IMR-90 (cell line): ENCODE measurements at regions not wholly inside any gene's neighbourhood (a gene's known extent, or its start where the extent isn't known, plus 50 kb on each side); places are given as distances from the start of the nearest gene placed in this dataset.

ENCODE experiments used
- ATAC-seq: fragments of 200-7000 bp; cut with Tn5 transposase; 2 replicates; pipeline ENCODE4 v1.9.1; 2020; ENCODE audit warnings: low read depth, mild to moderate bottlenecking, moderate library complexity
- BruUV-seq: library from RNA; stranded (reverse); fragments of 400-500 nt; replicated peaks from 2 replicates; lab custom pipeline; 2021; lab: Mats Ljungman, UMichigan
- CTCF ChIA-PET: fragments of 300-600 bp; formaldehyde crosslinking; extraction: SDS; loops from one replicate; lab custom pipeline; 2021; ENCODE audit warnings: antibody characterized with exemption; lab: Yijun Ruan, JAX
- POLR2A ChIA-PET: fragments of 300-600 bp; sonication (Branson Sonifier 250); formaldehyde crosslinking; loops from one replicate; lab custom pipeline; 2022; ENCODE audit warnings: antibody characterized with exemption; ENCODE audit not compliant: unreplicated experiment; lab: Charles Lee
- DNase-seq: peaks from one replicate; pipeline ENCODE4 v3.0.0; 2013
- H2AFZ ChIP-seq: replicated peaks from 2 replicates; pipeline ENCODE3; 2013; ENCODE audit warnings: low read length, mild to moderate bottlenecking; ENCODE audit not compliant: poor library complexity
- H2AK5ac ChIP-seq: 2 replicates; pipeline ENCODE4 v1.6.1; 2013; ENCODE audit warnings: low read depth, low read length, inconsistent platforms
- H2AK9ac ChIP-seq: replicated peaks from 2 replicates; pipeline ENCODE3; 2013; ENCODE audit warnings: mild to moderate bottlenecking, low read depth, low read length, moderate library complexity; ENCODE audit not compliant: poor library complexity
- H2BK120ac ChIP-seq: 2 replicates; pipeline ENCODE4 v1.6.1; 2013; ENCODE audit warnings: low read depth, low read length, inconsistent platforms
- H2BK15ac ChIP-seq: 3 replicates; pipeline ENCODE4 v1.6.1; 2013; ENCODE audit warnings: low read depth, low read length, inconsistent platforms
- H2BK20ac ChIP-seq: 2 replicates; pipeline ENCODE4 v1.6.1; 2013; ENCODE audit warnings: low read depth, mild to moderate bottlenecking, inconsistent platforms, low read length, moderate library complexity
- H2BK5ac ChIP-seq: 2 replicates; pipeline ENCODE4 v1.6.1; 2013; ENCODE audit warnings: mild to moderate bottlenecking, low read depth, low read length, inconsistent platforms; ENCODE audit not compliant: poor library complexity, severe bottlenecking
- H3K14ac ChIP-seq: replicated peaks from 2 replicates; pipeline ENCODE4 v1.6.1; 2013; ENCODE audit warnings: low read depth, low read length, inconsistent platforms
- H3K18ac ChIP-seq: 2 replicates; pipeline ENCODE4 v1.6.1; 2013; ENCODE audit warnings: low read depth, low read length, control low read depth
- H3K23ac ChIP-seq: 2 replicates; pipeline ENCODE4 v1.6.1; 2013; ENCODE audit warnings: low read depth, low read length, inconsistent platforms
- H3K27ac ChIP-seq: 2 replicates; pipeline ENCODE4 v1.5.1; 2013; ENCODE audit warnings: mild to moderate bottlenecking, control low read depth, low read length; ENCODE audit not compliant: insufficient read depth
- H3K27me3 ChIP-seq: 2 replicates; pipeline ENCODE4 v1.6.1; 2013; ENCODE audit warnings: low read length; ENCODE audit not compliant: control insufficient read depth, insufficient read depth
- H3K36me3 ChIP-seq: 2 replicates; pipeline ENCODE4 v1.6.1; 2013; ENCODE audit warnings: low read length, mixed read lengths; ENCODE audit not compliant: control insufficient read depth, insufficient read depth
- H3K4ac ChIP-seq: 2 replicates; pipeline ENCODE4 v1.6.1; 2013; ENCODE audit warnings: low read depth, low read length, inconsistent platforms
- H3K4me1 ChIP-seq: 2 replicates; pipeline ENCODE4 v1.6.1; 2013; ENCODE audit warnings: low read length, mixed read lengths; ENCODE audit not compliant: control insufficient read depth, insufficient read depth
- H3K4me2 ChIP-seq: 2 replicates; pipeline ENCODE4 v1.6.1; 2013; ENCODE audit warnings: low read depth, mild to moderate bottlenecking, control low read depth, low read length, moderate library complexity
- H3K4me3 ChIP-seq: 2 replicates; pipeline ENCODE4 v1.5.1; 2013; ENCODE audit warnings: low read depth, mild to moderate bottlenecking, control low read depth, low read length, moderate library complexity; ENCODE audit not compliant: insufficient read depth
- H3K56ac ChIP-seq: 2 replicates; pipeline ENCODE4 v1.6.1; 2013; ENCODE audit warnings: low read length, inconsistent platforms; ENCODE audit not compliant: insufficient read depth; ENCODE audit errors: extremely low read depth
- H3K79me1 ChIP-seq, 2 experiments: 2 replicates each; pipeline ENCODE4 v1.6.1; 2013; ENCODE audit warnings: low read length in 2 of 2, inconsistent platforms in 1 of 2, low read depth in 1 of 2
- H3K9ac ChIP-seq: 2 replicates; pipeline ENCODE4 v1.6.1; 2013; ENCODE audit warnings: low read depth, low read length, control low read depth
- H3K9me1 ChIP-seq: 2 replicates; pipeline ENCODE4 v1.6.1; 2013; ENCODE audit warnings: low read length, inconsistent platforms; ENCODE audit not compliant: insufficient read depth
- H3K9me3 ChIP-seq: 2 replicates; pipeline ENCODE4 v1.6.1; 2013; ENCODE audit warnings: low read length; ENCODE audit not compliant: control insufficient read depth, insufficient read depth
- H4K20me1 ChIP-seq: 2 replicates; pipeline ENCODE4 v1.6.1; 2013; ENCODE audit warnings: low read length, inconsistent platforms; ENCODE audit not compliant: insufficient read depth
- H4K5ac ChIP-seq: 2 replicates; pipeline ENCODE4 v1.6.1; 2013; ENCODE audit warnings: mild to moderate bottlenecking, low read depth, low read length, control low read depth
- H4K8ac ChIP-seq, 2 experiments: 2 replicates each; pipeline ENCODE4 v1.6.1; 2013; ENCODE audit warnings: low read depth in 2 of 2, low read length in 2 of 2, control low read depth in 1 of 2, inconsistent platforms in 1 of 2
- H4K91ac ChIP-seq: 2 replicates; pipeline ENCODE4 v1.6.1; 2013; ENCODE audit warnings: low read depth, low read length, inconsistent platforms; ENCODE audit not compliant: insufficient read depth
- BHLHE40 ChIP-seq: fragments of 150-350 bp; IDR thresholded peaks from 2 replicates; pipeline ENCODE4 v1.6.1; 2016; ENCODE audit warnings: mild to moderate bottlenecking, low read depth, low read length
- ELK1 ChIP-seq: fragments of 150-350 bp; IDR thresholded peaks from 2 replicates; pipeline ENCODE4 v1.6.1; 2016; ENCODE audit warnings: low read depth, mild to moderate bottlenecking, low read length, moderate library complexity, borderline replicate concordance
- FOS ChIP-seq: fragments of 150-350 bp; IDR thresholded peaks from 2 replicates; pipeline ENCODE4 v1.6.1; 2016; ENCODE audit warnings: low read depth, low read length
- MAFK ChIP-seq: IDR thresholded peaks from 2 replicates; pipeline ENCODE4 v1.6.1; 2012; ENCODE audit warnings: low read depth, low read length, improper control_type of control experiment
- RCOR1 ChIP-seq: IDR thresholded peaks from 2 replicates; pipeline ENCODE4 v1.6.1; 2012; ENCODE audit warnings: mild to moderate bottlenecking, low read length, improper control_type of control experiment; ENCODE audit not compliant: insufficient replicate concordance
- USF2 ChIP-seq: fragments of 150-350 bp; IDR thresholded peaks from 2 replicates; pipeline ENCODE4 v1.6.1; 2017; ENCODE audit warnings: mild to moderate bottlenecking, antibody characterized with exemption, low read length, low read depth
- WGBS, 2 experiments: methylation state at CpG; one replicate each; pipeline versions ENCODE4 v1.1.5 to v1.1.7; 2013; ENCODE audit warnings: missing lambda C conversion rate in 2 of 2; ENCODE audit not compliant: insufficient read length in 1 of 2; ENCODE audit errors: extremely low coverage in 2 of 2; 5-methylcytosine and 5-hydroxymethylcytosine counted together
- dilution Hi-C: fragments of 300-500 bp; cut with HindIII; formaldehyde crosslinking; loops from one replicate; pipeline ENCODE4 v1.14.3; 2018; ENCODE audit warnings: low sequenced_read_pairs; ENCODE audit not compliant: unreplicated experiment
- in situ Hi-C: fragments of 300-500 bp; cut with MboI; formaldehyde crosslinking; loops from 3 replicates; pipeline ENCODE4 v1.14.3; 2019; ENCODE audit warnings: low sequenced_read_pairs, inconsistent platforms, mixed read lengths
- intact Hi-C: fragments of 100-400 bp; cut with micrococcal nuclease; formaldehyde crosslinking; loops from 2 replicates; pipeline ENCODE4 v1.10.0; 2022

DNA sequence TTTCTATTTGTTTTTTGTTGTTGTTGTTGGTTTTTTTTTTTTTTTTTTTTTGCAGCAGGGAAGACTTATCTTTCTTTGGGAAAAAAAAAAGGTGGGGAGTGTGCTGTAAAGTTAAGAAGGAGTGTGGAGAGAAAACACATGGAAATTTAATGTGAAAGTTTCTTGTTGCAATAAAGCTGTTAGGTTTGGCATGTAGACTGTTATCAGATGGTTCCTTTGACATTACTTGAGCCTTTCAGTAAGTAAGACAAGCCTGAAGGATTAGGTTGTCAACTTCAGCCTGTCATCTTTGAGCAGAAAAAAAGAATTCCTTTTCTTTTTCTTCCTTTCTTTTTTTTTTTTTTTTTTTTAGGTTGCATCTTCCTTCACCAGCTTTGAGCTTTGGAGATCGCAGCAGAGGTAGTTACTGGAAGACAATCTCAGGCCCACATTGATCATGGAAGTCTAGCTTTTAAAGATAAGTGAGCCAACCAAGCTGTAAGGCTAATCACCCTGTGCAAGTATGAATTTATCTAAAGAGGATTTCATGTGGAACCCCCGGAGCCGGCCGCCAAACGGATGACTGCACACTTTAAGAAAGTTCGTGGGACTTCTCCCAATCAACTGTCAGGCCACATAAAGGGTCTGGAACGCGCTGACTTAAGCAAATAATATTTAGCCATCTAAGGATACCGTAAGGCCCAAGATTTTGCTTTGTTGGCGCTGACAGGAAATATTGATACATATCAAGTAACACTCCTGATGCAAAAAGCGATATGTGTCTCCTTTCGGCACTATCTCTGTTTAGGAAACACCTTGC lies 1040.1 kb upstream of the NR2F2 start:
- in situ Hi-C loops, result loop anchor here (10.0 kb wide), 1 partner anchor 1044 kb away; the partner anchor contains the start of gene NR2F2
- H3K9me3 ChIP-seq, result no peaks in the 10 kb centered on the region
- H3K18ac ChIP-seq, result no peak overlapping the region
- no peaks in the 10 kb centered on the region for H3K79me1 ChIP-seq
- peak overlapping the region; percentile 37; the same call in 1 of the 3 replicates for H2BK15ac ChIP-seq
- no peak overlapping the region for H3K27ac ChIP-seq
- H2BK120ac ChIP-seq, result peak overlapping the region; percentile 47; the same call in 1 of the 2 replicates
- no peaks in the 10 kb centered on the region for H4K20me1 ChIP-seq
- ATAC-seq (no peak), DNase-seq (no peak)
- 0 out of 2 replicates have a peak overlapping the region, but pooled peaks have one; percentile 7 for H3K14ac ChIP-seq
- H4K5ac ChIP-seq, result no peak overlapping the region
- H2AK9ac ChIP-seq, result no peak overlapping the region
- dilution Hi-C loops, result no loop called here
- H3K9ac ChIP-seq, result no peak overlapping the region
- H3K56ac ChIP-seq, result no peak overlapping the region
- H3K4ac ChIP-seq, result peak overlapping the region; percentile 5; the same call in 1 of the 2 replicates
- BruUV-seq, result no TSS peak
- H3K9me1 ChIP-seq, result peaks cover 6% of the 10 kb centered on the region; the same call in 1 of the 2 replicates
- 65% methylated on average over 6 of the region's 12 CpGs; no CpG with 5 or more reads in 1 of the 2 experiments for WGBS, 2 experiments
- H4K91ac ChIP-seq, result no peak overlapping the region
- H3K4me2 ChIP-seq, result no peak overlapping the region
- intact Hi-C loops, result loop anchor here (2.0 to 5.0 kb wide), 2 partner anchors 14 to 33 kb away; no protein-coding TSS in a partner anchor
- peak overlapping the region; percentile 70 for H2BK20ac ChIP-seq
- TF ChIP-seq ELK1, result no peak
- peak; percentile 74 for TF ChIP-seq MAFK
- no peak for TF ChIP-seq RCOR1
- TF ChIP-seq USF2, result no peak
- no peak for TF ChIP-seq BHLHE40
- no peak for TF ChIP-seq FOS
- H2AK5ac ChIP-seq, result 0 out of 2 replicates have a peak overlapping the region, but pooled peaks have one; percentile 20
- no peaks in the 10 kb centered on the region for H3K27me3 ChIP-seq
- CTCF ChIA-PET, result interaction anchor here (0.6 to 0.9 kb wide), 2 partner anchors 27 to 31 kb away, joined by 3 read pairs; no protein-coding TSS in a partner anchor
- no peak overlapping the region for H2BK5ac ChIP-seq
- H3K4me1 ChIP-seq, result peaks cover 21% of the 10 kb centered on the region
- no peak overlapping the region for H3K4me3 ChIP-seq
- POLR2A ChIA-PET, result interaction anchor here (0.6 kb wide), 1 partner anchor 653 kb away, joined by 4 read pairs; no protein-coding TSS in a partner anchor
- H3K23ac ChIP-seq, result no peak overlapping the region
- no peak overlapping the region for H2AFZ ChIP-seq
- H4K8ac ChIP-seq, result no peak overlapping the region; a peak in 2 of 4 replicates
- H3K36me3 ChIP-seq, result no peaks in the 10 kb centered on the region
